ENCODE measurements at regions not wholly inside any gene's neighbourhood (a gene's known extent, or its start where the extent isn't known, plus 50 kb on each side); places are given as distances from the start of the nearest gene placed in this dataset.

- H3K27ac ChIP-seq (ENCODE audit: insufficient read depth, low read depth, low read length), result no peak overlapping the region
- H3K79me2 ChIP-seq (ENCODE audit: control insufficient read depth, insufficient read depth, low read length), result no peaks in the 10 kb centered on the region
- H3K4me2 ChIP-seq (ENCODE audit: insufficient read depth, low read length), result no peak overlapping the region
- no peaks in the 10 kb centered on the region for H3K4me1 ChIP-seq (ENCODE audit: control insufficient read depth, extremely low read depth, insufficient read depth, low read length)
- no peaks in the 10 kb centered on the region for H4K20me1 ChIP-seq (replicated peaks; ENCODE audit: control insufficient read depth, extremely low read depth, insufficient read depth, low read length)
- H3K9me3 ChIP-seq (replicated peaks; ENCODE audit: control insufficient read depth, insufficient read depth, low read length), result no peaks in the 10 kb centered on the region
- FAIRE-seq (no peak), DNase-seq (ENCODE audit: low read depth, low spot score) (no peak)
- POLR2A ChIA-PET, result no interaction called here
- peaks cover 4 to 5% of the 10 kb centered on the region in 2 experiments for H3K27me3 ChIP-seq (ENCODE audit: control insufficient read depth in 2 of 2, insufficient read depth in 2 of 2, low read length in 2 of 2)
- H3K9me1 ChIP-seq (replicated peaks; ENCODE audit: control insufficient read depth, extremely low read depth, insufficient read depth, low read length), result no peaks in the 10 kb centered on the region
- H3K9ac ChIP-seq (replicated peaks; ENCODE audit: extremely low read depth, insufficient read depth, low read length), result no peak overlapping the region
- no peak overlapping the region for H3K4me3 ChIP-seq (replicated peaks in 1 of 3; ENCODE audit: insufficient read depth in 1 of 3, low read depth in 1 of 3, low read length in 3 of 3)
- H3K36me3 ChIP-seq (ENCODE audit: control insufficient read depth in 2 of 2, extremely low read depth in 1 of 2, insufficient read depth in 2 of 2, low read length in 2 of 2), result no peaks in the 10 kb centered on the region
- dilution Hi-C loops (cut with MboI; ENCODE audit: extremely low pct_ligation_motif_present, low sequenced_read_pairs), result no loop called here
- CTCF ChIA-PET, result interaction anchor here (0.7 to 1.4 kb wide), 4 partner anchors 11 to 204 kb away, joined by 3 to 7 read pairs (median 4); no protein-coding TSS in a partner anchor
- BruUV-seq (replicated peaks), result no TSS peak
- TF ChIP-seq JUN (IDR thresholded peaks at IDR 0.05; ENCODE audit: borderline replicate concordance, insufficient read depth, insufficient read length, low read depth) (no peak), GATA2 (IDR thresholded peaks at IDR 0.05; ENCODE audit: insufficient read depth, insufficient read length, low read depth, low read length) (no peak), FOS (IDR thresholded peaks at IDR 0.05; ENCODE audit: borderline replicate concordance, insufficient read depth, low read length) (peak; percentile 21)
- TF ChIP-seq, protein P1, sequence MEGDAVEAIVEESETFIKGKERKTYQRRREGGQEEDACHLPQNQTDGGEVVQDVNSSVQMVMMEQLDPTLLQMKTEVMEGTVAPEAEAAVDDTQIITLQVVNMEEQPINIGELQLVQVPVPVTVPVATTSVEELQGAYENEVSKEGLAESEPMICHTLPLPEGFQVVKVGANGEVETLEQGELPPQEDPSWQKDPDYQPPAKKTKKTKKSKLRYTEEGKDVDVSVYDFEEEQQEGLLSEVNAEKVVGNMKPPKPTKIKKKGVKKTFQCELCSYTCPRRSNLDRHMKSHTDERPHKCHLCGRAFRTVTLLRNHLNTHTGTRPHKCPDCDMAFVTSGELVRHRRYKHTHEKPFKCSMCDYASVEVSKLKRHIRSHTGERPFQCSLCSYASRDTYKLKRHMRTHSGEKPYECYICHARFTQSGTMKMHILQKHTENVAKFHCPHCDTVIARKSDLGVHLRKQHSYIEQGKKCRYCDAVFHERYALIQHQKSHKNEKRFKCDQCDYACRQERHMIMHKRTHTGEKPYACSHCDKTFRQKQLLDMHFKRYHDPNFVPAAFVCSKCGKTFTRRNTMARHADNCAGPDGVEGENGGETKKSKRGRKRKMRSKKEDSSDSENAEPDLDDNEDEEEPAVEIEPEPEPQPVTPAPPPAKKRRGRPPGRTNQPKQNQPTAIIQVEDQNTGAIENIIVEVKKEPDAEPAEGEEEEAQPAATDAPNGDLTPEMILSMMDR (IDR thresholded peaks at IDR 0.05; ENCODE audit: extremely low read depth in 1 of 2, insufficient read depth in 1 of 2, low read depth in 1 of 2, low read length in 2 of 2), result no peak
- H2AFZ ChIP-seq (ENCODE audit: low read depth, low read length), result no peak overlapping the region
- intact Hi-C loops (cut with micrococcal nuclease), result no loop called here
Measured at GRCh38 chr2:47641366-47641765, 70.6 kb upstream of the KCNK12 start.

- Histone ChIP-seq H3K36me3 (ENCODE audit: control insufficient read depth in 2 of 2, extremely low read depth in 1 of 2, insufficient read depth in 2 of 2, low read length in 2 of 2) (no peaks in the 10 kb centered on the region), H3K79me2 (ENCODE audit: control insufficient read depth, insufficient read depth, low read length) (no peaks in the 10 kb centered on the region), H4K20me1 (replicated peaks; ENCODE audit: control insufficient read depth, extremely low read depth, insufficient read depth, low read length) (no peaks in the 10 kb centered on the region), H3K4me2 (ENCODE audit: insufficient read depth, low read length) (no peak overlapping the region), H3K4me1 (ENCODE audit: control insufficient read depth, extremely low read depth, insufficient read depth, low read length) (no peaks in the 10 kb centered on the region), H2AFZ (ENCODE audit: low read depth, low read length) (no peak overlapping the region), H3K9ac (replicated peaks; ENCODE audit: extremely low read depth, insufficient read depth, low read length) (no peak overlapping the region), H3K4me3 (replicated peaks in 1 of 3; ENCODE audit: insufficient read depth in 1 of 3, low read depth in 1 of 3, low read length in 3 of 3) (no peak overlapping the region), H3K9me1 (replicated peaks; ENCODE audit: control insufficient read depth, extremely low read depth, insufficient read depth, low read length) (no peaks in the 10 kb centered on the region), H3K27me3 (ENCODE audit: control insufficient read depth in 2 of 2, insufficient read depth in 2 of 2, low read length in 2 of 2) (peaks cover 5 to 6% of the 10 kb centered on the region in 2 experiments), H3K9me3 (replicated peaks; ENCODE audit: control insufficient read depth, insufficient read depth, low read length) (no peaks in the 10 kb centered on the region), H3K27ac (ENCODE audit: insufficient read depth, low read depth, low read length) (no peak overlapping the region)
- TF ChIP-seq JUN (IDR thresholded peaks at IDR 0.05; ENCODE audit: borderline replicate concordance, insufficient read depth, insufficient read length, low read depth) (no peak), EZH2 (IDR thresholded peaks at IDR 0.05; ENCODE audit: borderline replicate concordance, low read depth, low read length, severe bottlenecking) (no peak), FOS (IDR thresholded peaks at IDR 0.05; ENCODE audit: borderline replicate concordance, insufficient read depth, low read length) (no peak), MYC (IDR thresholded peaks at IDR 0.05; ENCODE audit: low read depth, low read length) (no peak), GATA2 (IDR thresholded peaks at IDR 0.05; ENCODE audit: insufficient read depth, insufficient read length, low read depth, low read length) (no peak), POLR2AphosphoS5 (IDR thresholded peaks at IDR 0.05; ENCODE audit: insufficient read depth, low read depth, low read length) (no peak), POLR2A (IDR thresholded peaks at IDR 0.05; ENCODE audit: low read depth, low read length) (no peak), MAX (IDR thresholded peaks at IDR 0.05; ENCODE audit: insufficient read depth, insufficient read length) (no peak)
- TF ChIP-seq, protein P1 (IDR thresholded peaks at IDR 0.05; ENCODE audit: extremely low read depth in 1 of 2, insufficient read depth in 1 of 2, low read depth in 1 of 2, low read length in 2 of 2), result no peak
- POLR2A ChIA-PET, result no interaction called here
- DNase-seq (ENCODE audit: low read depth, low spot score) (no peak), FAIRE-seq (no peak)
- intact Hi-C loops (cut with micrococcal nuclease), result no loop called here
- CTCF ChIA-PET, result interaction anchor here (1.1 to 1.4 kb wide), 3 partner anchors 12 to 203 kb away, joined by 3 to 7 read pairs (median 6); no protein-coding TSS in a partner anchor
- BruUV-seq (replicated peaks), result no TSS peak
- dilution Hi-C loops (cut with MboI; ENCODE audit: extremely low pct_ligation_motif_present, low sequenced_read_pairs), result no loop called here
Measured at GRCh38 chr2:47640356-47640755, 69.6 kb upstream of the KCNK12 start.
